ENCODE measurements at regions not wholly inside any gene's neighbourhood (a gene's known extent, or its start where the extent isn't known, plus 50 kb on each side); places are given as distances from the start of the nearest gene placed in this dataset.

GRCh38 chr2:36031471-36031870 lies 324.1 kb upstream of the CRIM1 start:
- TF ChIP-seq CTCF (IDR thresholded peaks at IDR 0.05) (no peak), TAF1 (IDR thresholded peaks at IDR 0.05; ENCODE audit: borderline replicate concordance, low read depth, low read length) (no peak)

Measured in SK-N-SH (cell line).